Mesodermal cell (in vitro differentiated cells): ENCODE measurements at regions not wholly inside any gene's neighbourhood (a gene's known extent, or its start where the extent isn't known, plus 50 kb on each side); places are given as distances from the start of the nearest gene placed in this dataset.

Source experiments
- H3K27ac ChIP-seq: 2 replicates; pipeline ENCODE4 v1.7.0; 2013; ENCODE audit warnings: mild to moderate bottlenecking, low read depth, low read length, moderate library complexity; ENCODE audit not compliant: severe bottlenecking
- H3K36me3 ChIP-seq: 2 replicates; pipeline ENCODE4 v1.7.1; 2013; ENCODE audit warnings: mild to moderate bottlenecking, low read length, moderate library complexity; ENCODE audit not compliant: control insufficient read depth, insufficient read depth
- H3K4me1 ChIP-seq: one replicate; pipeline ENCODE4 v1.7.1; 2013; ENCODE audit warnings: mild to moderate bottlenecking, low read length; ENCODE audit not compliant: insufficient read depth, control insufficient read depth, poor library complexity, severe bottlenecking
- H3K4me3 ChIP-seq: 2 replicates; pipeline ENCODE4 v1.7.0; 2013; ENCODE audit warnings: low read length, control low read depth, mild to moderate bottlenecking; ENCODE audit not compliant: insufficient read depth, poor library complexity, severe bottlenecking; ENCODE audit errors: extremely low read depth
- H3K9me3 ChIP-seq: 2 replicates; pipeline ENCODE4 v1.7.1; 2013; ENCODE audit warnings: mild to moderate bottlenecking, low read length, moderate library complexity; ENCODE audit not compliant: control insufficient read depth
- WGBS, 2 experiments: methylation state at CpG; one replicate each; pipeline ENCODE4 v1.1.5; 2013; ENCODE audit warnings: missing lambda C conversion rate in 2 of 2; ENCODE audit not compliant: insufficient coverage in 2 of 2; 5-methylcytosine and 5-hydroxymethylcytosine counted together

- Histone ChIP-seq H3K36me3 (no peaks in the 10 kb centered on the region), H3K4me3 (no peak overlapping the region), H3K27ac (peak overlapping the region; percentile 30), H3K4me1 (no peaks in the 10 kb centered on the region), H3K9me3 (no peaks in the 10 kb centered on the region)
- WGBS, 2 experiments = 60 to 81% methylated on average over 1 to 3 of the region's 7 CpGs
Measured at GRCh38 chr5:12016159-12016746, 112.0 kb upstream of the CTNND2 start.

- no peaks in the 10 kb centered on the region for H3K9me3 ChIP-seq
- H3K4me1 ChIP-seq = no peaks in the 10 kb centered on the region
- no peak overlapping the region for H3K4me3 ChIP-seq
- 83% methylated on average over 1 of the region's 1 CpG; no CpG with 5 or more reads in 1 of the 2 experiments for WGBS, 2 experiments
- H3K27ac ChIP-seq = no peak overlapping the region
- no peaks in the 10 kb centered on the region for H3K36me3 ChIP-seq
Measured at GRCh38 chr5:12013351-12013750, 109.1 kb upstream of the CTNND2 start.

- 60 to 86% methylated on average over 1 to 2 of the region's 2 CpGs for WGBS, 2 experiments
- no peaks in the 10 kb centered on the region for H3K9me3 ChIP-seq
Measured at GRCh38 chr5:12003680-12004079, 99.4 kb upstream of the CTNND2 start.

GRCh38 chr5:11998397-11998796, 94.2 kb upstream of the CTNND2 start:
- Histone ChIP-seq H3K36me3 (no peaks in the 10 kb centered on the region), H3K9me3 (no peaks in the 10 kb centered on the region), H3K4me3 (no peak overlapping the region), H3K27ac (no peak overlapping the region), H3K4me1 (peaks cover 5% of the 10 kb centered on the region)

More at GRCh38 chr5:12003680-12004079, 99.4 kb upstream of the CTNND2 start:
- Histone ChIP-seq H3K27ac (no peak overlapping the region), H3K4me1 (no peaks in the 10 kb centered on the region), H3K36me3 (no peaks in the 10 kb centered on the region), H3K4me3 (no peak overlapping the region)

GRCh38 chr5:11997942-11998341, 93.7 kb upstream of the CTNND2 start:
- H3K4me3 ChIP-seq = no peak overlapping the region
- H3K27ac ChIP-seq = no peak overlapping the region
- WGBS, 2 experiments = 88 to 95% methylated on average over 7 to 8 of the region's 11 CpGs
- H3K36me3 ChIP-seq = no peaks in the 10 kb centered on the region
- no peaks in the 10 kb centered on the region for H3K9me3 ChIP-seq
- peaks cover 5% of the 10 kb centered on the region for H3K4me1 ChIP-seq

GRCh38 chr5:11992518-11992917, 88.3 kb upstream of the CTNND2 start:
- H3K9me3 ChIP-seq = no peaks in the 10 kb centered on the region
- H3K36me3 ChIP-seq = no peaks in the 10 kb centered on the region
- no peak overlapping the region for H3K4me3 ChIP-seq
- peaks cover 5% of the 10 kb centered on the region for H3K4me1 ChIP-seq
- 100% methylated on average over 1 of the region's 2 CpGs for WGBS, 2 experiments
- H3K27ac ChIP-seq = no peak overlapping the region

- Histone ChIP-seq H3K4me1 (no peaks in the 10 kb centered on the region), H3K36me3 (no peaks in the 10 kb centered on the region), H3K4me3 (no peak overlapping the region), H3K27ac (no peak overlapping the region), H3K9me3 (no peaks in the 10 kb centered on the region)
- 100% methylated on average over 1 of the region's 2 CpGs; no CpG with 5 or more reads in 1 of the 2 experiments for WGBS, 2 experiments
Measured at GRCh38 chr5:11985993-11986392, 81.7 kb upstream of the CTNND2 start.

GRCh38 chr5:11984196-11984595, 80.0 kb upstream of the CTNND2 start:
- Histone ChIP-seq H3K27ac (no peak overlapping the region), H3K36me3 (no peaks in the 10 kb centered on the region), H3K9me3 (no peaks in the 10 kb centered on the region), H3K4me3 (no peak overlapping the region), H3K4me1 (no peaks in the 10 kb centered on the region)
- WGBS, 2 experiments = 80 to 91% methylated on average over 1 of the region's 1 CpG

- 100% methylated on average over 1 to 2 of the region's 3 CpGs for WGBS, 2 experiments
- no peaks in the 10 kb centered on the region for H3K9me3 ChIP-seq
- no peak overlapping the region for H3K27ac ChIP-seq
- H3K4me3 ChIP-seq = no peak overlapping the region
- H3K36me3 ChIP-seq = no peaks in the 10 kb centered on the region
- no peaks in the 10 kb centered on the region for H3K4me1 ChIP-seq
Measured at GRCh38 chr5:11981986-11982385, 77.7 kb upstream of the CTNND2 start.

GRCh38 chr5:11977904-11978303, 73.7 kb upstream of the CTNND2 start:
- Histone ChIP-seq H3K27ac (no peak overlapping the region), H3K4me3 (no peak overlapping the region), H3K36me3 (no peaks in the 10 kb centered on the region), H3K4me1 (no peaks in the 10 kb centered on the region), H3K9me3 (no peaks in the 10 kb centered on the region)
- no CpG with 5 or more reads among the region's 2 CpGs for WGBS, 2 experiments

GRCh38 chr5:11973469-11973868, 69.2 kb upstream of the CTNND2 start:
- H3K9me3 ChIP-seq = no peaks in the 10 kb centered on the region
- no peak overlapping the region for H3K4me3 ChIP-seq
- H3K27ac ChIP-seq = no peak overlapping the region
- H3K36me3 ChIP-seq = no peaks in the 10 kb centered on the region
- H3K4me1 ChIP-seq = no peaks in the 10 kb centered on the region
- 92 to 98% methylated on average over 5 to 6 of the region's 7 CpGs for WGBS, 2 experiments
